H1 (cell line): ENCODE measurements at regions not wholly inside any gene's neighbourhood (a gene's known extent, or its start where the extent isn't known, plus 50 kb on each side); places are given as distances from the start of the nearest gene placed in this dataset.

Experiments
- CHD1 ChIP-seq: IDR thresholded peaks from 2 replicates; pipeline ENCODE4 v1.6.1; 2012; ENCODE audit warnings: low read depth, low read length, improper control_type of control experiment
- TF ChIP-seq, protein P1 (sequence below): fragments of 300-600 bp; sonication (generic); IDR thresholded peaks from 2 replicates; pipeline ENCODE4 v1.7.1; 2012; ENCODE audit warnings: low read length, moderate library complexity, mild to moderate bottlenecking, inconsistent platforms; ENCODE audit not compliant: insufficient replicate concordance

DNA sequence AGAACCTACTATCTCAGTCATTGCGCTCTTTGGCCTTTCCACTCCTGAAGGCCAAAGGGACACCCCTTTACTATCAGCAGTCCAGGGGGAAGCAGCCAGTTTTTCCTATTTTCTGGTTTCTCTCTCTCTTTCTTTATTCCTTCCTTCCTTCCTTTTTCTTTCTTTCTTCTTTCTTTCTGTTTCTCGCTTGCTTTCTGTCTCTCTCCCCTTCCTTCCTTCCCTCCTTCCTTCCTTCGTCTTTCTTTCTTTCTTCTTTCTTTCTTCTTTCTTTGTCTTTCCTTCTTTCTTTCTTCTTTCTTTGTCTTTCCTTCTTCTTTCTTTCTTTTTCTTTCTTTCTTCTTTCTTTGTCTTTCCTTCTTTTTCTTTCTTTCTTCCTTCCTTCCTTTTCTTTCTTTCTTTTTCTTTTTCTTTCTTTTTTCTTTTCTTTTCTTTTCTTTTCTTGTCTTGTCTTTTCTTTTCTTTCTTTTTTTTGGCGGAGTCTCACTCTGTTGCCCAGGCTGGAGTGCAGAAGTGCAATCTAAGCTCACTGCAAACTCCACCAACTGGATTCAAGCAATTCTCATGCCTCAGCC lies 64.9 kb upstream of the OTX2 start (continued):
- TF ChIP-seq, protein P1, sequence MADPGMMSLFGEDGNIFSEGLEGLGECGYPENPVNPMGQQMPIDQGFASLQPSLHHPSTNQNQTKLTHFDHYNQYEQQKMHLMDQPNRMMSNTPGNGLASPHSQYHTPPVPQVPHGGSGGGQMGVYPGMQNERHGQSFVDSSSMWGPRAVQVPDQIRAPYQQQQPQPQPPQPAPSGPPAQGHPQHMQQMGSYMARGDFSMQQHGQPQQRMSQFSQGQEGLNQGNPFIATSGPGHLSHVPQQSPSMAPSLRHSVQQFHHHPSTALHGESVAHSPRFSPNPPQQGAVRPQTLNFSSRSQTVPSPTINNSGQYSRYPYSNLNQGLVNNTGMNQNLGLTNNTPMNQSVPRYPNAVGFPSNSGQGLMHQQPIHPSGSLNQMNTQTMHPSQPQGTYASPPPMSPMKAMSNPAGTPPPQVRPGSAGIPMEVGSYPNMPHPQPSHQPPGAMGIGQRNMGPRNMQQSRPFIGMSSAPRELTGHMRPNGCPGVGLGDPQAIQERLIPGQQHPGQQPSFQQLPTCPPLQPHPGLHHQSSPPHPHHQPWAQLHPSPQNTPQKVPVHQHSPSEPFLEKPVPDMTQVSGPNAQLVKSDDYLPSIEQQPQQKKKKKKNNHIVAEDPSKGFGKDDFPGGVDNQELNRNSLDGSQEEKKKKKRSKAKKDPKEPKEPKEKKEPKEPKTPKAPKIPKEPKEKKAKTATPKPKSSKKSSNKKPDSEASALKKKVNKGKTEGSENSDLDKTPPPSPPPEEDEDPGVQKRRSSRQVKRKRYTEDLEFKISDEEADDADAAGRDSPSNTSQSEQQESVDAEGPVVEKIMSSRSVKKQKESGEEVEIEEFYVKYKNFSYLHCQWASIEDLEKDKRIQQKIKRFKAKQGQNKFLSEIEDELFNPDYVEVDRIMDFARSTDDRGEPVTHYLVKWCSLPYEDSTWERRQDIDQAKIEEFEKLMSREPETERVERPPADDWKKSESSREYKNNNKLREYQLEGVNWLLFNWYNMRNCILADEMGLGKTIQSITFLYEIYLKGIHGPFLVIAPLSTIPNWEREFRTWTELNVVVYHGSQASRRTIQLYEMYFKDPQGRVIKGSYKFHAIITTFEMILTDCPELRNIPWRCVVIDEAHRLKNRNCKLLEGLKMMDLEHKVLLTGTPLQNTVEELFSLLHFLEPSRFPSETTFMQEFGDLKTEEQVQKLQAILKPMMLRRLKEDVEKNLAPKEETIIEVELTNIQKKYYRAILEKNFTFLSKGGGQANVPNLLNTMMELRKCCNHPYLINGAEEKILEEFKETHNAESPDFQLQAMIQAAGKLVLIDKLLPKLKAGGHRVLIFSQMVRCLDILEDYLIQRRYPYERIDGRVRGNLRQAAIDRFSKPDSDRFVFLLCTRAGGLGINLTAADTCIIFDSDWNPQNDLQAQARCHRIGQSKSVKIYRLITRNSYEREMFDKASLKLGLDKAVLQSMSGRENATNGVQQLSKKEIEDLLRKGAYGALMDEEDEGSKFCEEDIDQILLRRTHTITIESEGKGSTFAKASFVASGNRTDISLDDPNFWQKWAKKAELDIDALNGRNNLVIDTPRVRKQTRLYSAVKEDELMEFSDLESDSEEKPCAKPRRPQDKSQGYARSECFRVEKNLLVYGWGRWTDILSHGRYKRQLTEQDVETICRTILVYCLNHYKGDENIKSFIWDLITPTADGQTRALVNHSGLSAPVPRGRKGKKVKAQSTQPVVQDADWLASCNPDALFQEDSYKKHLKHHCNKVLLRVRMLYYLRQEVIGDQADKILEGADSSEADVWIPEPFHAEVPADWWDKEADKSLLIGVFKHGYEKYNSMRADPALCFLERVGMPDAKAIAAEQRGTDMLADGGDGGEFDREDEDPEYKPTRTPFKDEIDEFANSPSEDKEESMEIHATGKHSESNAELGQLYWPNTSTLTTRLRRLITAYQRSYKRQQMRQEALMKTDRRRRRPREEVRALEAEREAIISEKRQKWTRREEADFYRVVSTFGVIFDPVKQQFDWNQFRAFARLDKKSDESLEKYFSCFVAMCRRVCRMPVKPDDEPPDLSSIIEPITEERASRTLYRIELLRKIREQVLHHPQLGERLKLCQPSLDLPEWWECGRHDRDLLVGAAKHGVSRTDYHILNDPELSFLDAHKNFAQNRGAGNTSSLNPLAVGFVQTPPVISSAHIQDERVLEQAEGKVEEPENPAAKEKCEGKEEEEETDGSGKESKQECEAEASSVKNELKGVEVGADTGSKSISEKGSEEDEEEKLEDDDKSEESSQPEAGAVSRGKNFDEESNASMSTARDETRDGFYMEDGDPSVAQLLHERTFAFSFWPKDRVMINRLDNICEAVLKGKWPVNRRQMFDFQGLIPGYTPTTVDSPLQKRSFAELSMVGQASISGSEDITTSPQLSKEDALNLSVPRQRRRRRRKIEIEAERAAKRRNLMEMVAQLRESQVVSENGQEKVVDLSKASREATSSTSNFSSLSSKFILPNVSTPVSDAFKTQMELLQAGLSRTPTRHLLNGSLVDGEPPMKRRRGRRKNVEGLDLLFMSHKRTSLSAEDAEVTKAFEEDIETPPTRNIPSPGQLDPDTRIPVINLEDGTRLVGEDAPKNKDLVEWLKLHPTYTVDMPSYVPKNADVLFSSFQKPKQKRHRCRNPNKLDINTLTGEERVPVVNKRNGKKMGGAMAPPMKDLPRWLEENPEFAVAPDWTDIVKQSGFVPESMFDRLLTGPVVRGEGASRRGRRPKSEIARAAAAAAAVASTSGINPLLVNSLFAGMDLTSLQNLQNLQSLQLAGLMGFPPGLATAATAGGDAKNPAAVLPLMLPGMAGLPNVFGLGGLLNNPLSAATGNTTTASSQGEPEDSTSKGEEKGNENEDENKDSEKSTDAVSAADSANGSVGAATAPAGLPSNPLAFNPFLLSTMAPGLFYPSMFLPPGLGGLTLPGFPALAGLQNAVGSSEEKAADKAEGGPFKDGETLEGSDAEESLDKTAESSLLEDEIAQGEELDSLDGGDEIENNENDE: no peak
- no peak for TF ChIP-seq CHD1
